ENCODE measurements at regions not wholly inside any gene's neighbourhood (a gene's known extent, or its start where the extent isn't known, plus 50 kb on each side); places are given as distances from the start of the nearest gene placed in this dataset.

GRCh38 chr7:68674826-68675225 lies 923.4 kb upstream of the AUTS2 start:
- ChIA-PET POLR2A (no interaction called here), CTCF (no interaction called here)
- no peak overlapping the region for H3K4me3 ChIP-seq (ENCODE audit: low read depth, low read length)
- TF ChIP-seq CTCF (IDR thresholded peaks at IDR 0.05; ENCODE audit: insufficient read depth, low read length, missing control alignments), result no peak
- no peak for DNase-seq (ENCODE audit: low read depth, low spot score)

DNA sequence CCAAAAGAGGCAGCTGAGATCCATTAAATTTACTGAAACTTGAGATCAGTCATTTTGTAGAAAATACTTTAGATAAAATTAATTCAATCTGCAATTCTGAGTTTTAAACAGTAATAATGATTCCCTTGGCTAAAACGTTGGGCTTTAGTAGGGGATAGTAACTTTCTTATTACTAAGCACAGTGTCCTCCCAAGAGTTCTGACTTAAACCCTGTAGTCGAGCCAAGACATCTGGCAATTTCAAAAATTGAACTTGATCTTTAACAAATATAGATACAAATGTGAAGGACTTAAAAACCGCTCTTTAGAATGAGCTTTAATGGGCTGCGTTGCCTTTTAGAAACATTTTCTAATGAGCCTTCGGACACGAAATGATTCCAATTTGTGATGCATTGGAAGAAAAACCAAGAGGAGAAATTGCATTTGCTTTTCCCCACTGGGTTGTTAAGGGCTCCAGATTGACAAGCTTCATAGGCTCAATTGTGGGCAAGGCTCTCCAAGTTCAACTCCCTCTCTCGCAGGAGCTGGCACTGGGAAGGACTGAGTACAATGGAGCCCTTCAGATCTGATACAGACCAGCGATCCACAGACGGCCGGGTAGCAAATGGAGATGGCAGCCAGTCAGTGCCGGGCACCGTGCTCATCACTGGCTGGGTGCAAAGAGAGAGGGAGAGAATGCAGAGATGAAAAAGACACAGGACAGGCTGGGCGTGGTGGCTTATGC lies 921.3 kb upstream of the AUTS2 start:
- no peak overlapping the region for H3K4me3 ChIP-seq (ENCODE audit: low read depth, low read length)
- ChIA-PET POLR2A (no interaction called here), CTCF (no interaction called here)
- no peak for DNase-seq (ENCODE audit: low read depth, low spot score)
- TF ChIP-seq CTCF (IDR thresholded peaks at IDR 0.05; ENCODE audit: insufficient read depth, low read length, missing control alignments), result no peak

DNA sequence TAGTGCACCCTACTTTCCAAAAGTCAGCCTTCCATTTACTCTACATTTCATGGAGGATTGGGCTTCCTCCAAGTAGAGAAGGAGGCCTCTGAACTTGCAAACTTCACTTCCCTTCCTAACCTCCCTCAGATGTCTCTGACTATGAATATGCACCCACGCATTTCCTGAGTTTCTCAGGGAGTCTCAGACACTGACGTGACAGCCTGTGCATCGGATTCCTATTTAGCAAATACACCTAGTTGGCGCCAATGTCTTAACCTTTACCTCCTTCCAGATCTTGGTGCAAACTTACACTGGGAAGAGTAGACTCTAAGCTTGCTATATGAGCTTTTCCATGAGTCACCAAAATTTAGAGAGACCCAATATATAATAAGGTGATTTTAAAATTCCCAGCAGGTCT lies 920.1 kb upstream of the AUTS2 start:
- DNase-seq (ENCODE audit: low read depth, low spot score), result no peak

DNA sequence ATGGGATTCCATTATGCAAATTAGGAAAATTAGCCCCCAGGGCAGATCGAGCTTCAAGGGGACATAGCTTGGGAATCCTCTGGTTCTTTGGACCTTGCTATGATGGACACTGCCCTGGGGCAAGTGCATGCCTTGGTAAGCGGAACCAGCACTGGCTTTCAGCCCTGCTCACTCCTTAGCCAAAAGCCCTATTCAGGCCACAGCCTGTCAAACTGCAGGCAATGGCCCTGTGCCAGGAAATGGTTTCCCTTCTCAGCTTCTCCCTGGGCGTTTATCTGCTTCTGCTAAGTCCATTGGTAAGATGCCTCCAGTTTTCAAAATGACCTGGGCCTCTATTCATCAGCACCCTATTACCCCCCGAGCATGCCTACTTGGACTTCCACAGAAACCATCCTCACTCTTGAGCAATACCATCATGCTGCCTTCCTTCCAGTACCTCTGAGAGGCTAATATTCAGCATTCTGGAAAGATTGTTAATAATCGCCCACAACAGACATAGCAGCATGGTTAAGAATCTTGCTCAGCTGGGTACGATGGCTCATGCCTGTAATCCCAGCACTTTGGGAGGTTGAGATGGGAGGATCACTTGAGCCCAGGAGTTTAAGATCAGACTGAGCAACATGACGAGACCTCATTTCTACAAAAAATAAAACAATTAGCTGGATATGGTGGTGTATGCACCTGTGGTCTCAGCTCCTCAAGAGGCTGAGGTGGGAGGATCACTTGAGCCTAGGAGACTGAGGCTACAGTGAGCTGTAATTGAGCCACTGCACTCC lies 918.6 kb upstream of the AUTS2 start:
- ChIA-PET CTCF (no interaction called here), POLR2A (no interaction called here)
- no peak for DNase-seq (ENCODE audit: low read depth, low spot score)
- no peak for TF ChIP-seq CTCF (IDR thresholded peaks at IDR 0.05; ENCODE audit: insufficient read depth, low read length, missing control alignments)
- no peak overlapping the region for H3K4me3 ChIP-seq (ENCODE audit: low read depth, low read length)

More for the DNA sequence above, 920.1 kb upstream of the AUTS2 start:
- CTCF ChIA-PET, result no interaction called here
- TF ChIP-seq CTCF (IDR thresholded peaks at IDR 0.05; ENCODE audit: insufficient read depth, low read length, missing control alignments), result no peak
- POLR2A ChIA-PET, result interaction anchor here (0.6 to 0.7 kb wide), 2 partner anchors 121 to 668 kb away, joined by 3 read pairs; no protein-coding TSS in a partner anchor
- no peak overlapping the region for H3K4me3 ChIP-seq (ENCODE audit: low read depth, low read length)

DNA sequence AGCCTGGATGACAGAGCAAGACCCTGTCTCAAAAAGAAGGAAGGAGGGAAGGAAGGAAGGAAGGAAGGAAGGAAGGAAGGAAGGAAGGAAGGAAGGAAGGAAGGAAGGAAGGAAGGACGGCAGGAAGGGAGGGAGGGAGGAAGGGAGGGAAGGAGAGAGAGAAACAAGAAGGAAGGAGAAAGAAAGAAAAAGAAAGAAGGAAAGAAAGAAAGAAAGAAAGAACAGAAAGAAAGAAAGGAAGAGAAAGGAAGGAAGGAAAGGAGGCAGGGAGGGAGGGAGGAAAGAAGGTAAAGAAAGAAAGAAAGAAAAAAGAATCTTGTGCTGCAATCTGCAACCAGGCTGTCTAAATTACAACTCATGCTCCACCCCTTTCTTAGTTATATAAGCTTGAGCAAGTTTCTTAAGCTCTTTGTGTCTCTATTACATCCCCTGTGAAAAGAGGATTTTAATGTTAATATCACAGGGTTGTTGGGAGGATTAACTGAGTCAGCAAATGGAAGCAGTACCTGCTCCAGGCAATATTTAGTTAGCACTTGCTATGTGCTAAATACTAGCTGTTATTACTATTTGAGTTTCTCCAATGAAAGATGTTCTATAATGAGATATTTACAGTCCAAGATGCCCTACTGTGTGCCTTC lies 917.9 kb upstream of the AUTS2 start:
- ChIA-PET POLR2A (no interaction called here), CTCF (no interaction called here)
- H3K4me3 ChIP-seq (ENCODE audit: low read depth, low read length), result no peak overlapping the region
- TF ChIP-seq CTCF (IDR thresholded peaks at IDR 0.05; ENCODE audit: insufficient read depth, low read length, missing control alignments), result no peak
- DNase-seq (ENCODE audit: low read depth, low spot score), result no peak

GRCh38 chr7:68682910-68683309 lies 915.4 kb upstream of the AUTS2 start:
- no peak for DNase-seq (ENCODE audit: low read depth, low spot score)
- ChIA-PET CTCF (interaction anchor here (0.6 kb wide), 1 partner anchor 33 kb away, joined by 5 read pairs; no protein-coding TSS in a partner anchor), POLR2A (no interaction called here)

More at GRCh38 chr7:68682910-68683309, 915.4 kb upstream of the AUTS2 start:
- no peak overlapping the region for H3K4me3 ChIP-seq (ENCODE audit: low read depth, low read length)
- TF ChIP-seq CTCF (IDR thresholded peaks at IDR 0.05; ENCODE audit: insufficient read depth, low read length, missing control alignments), result no peak
